GM12878 (cell line): ENCODE measurements at regions not wholly inside any gene's neighbourhood (a gene's known extent, or its start where the extent isn't known, plus 50 kb on each side); places are given as distances from the start of the nearest gene placed in this dataset.

Experiments used
- ATAC-seq: fragments of 200-7000 bp; cut with Tn5 transposase; 3 replicates; pipeline ENCODE4 v1.9.1; 2020; ENCODE audit warnings: mild to moderate bottlenecking, moderate library complexity
- BruUV-seq: library from RNA; stranded (reverse); fragments of 400-500 nt; replicated peaks from 2 replicates; lab custom pipeline; 2021; lab: Mats Ljungman, UMichigan
- CTCF ChIA-PET: fragments of 300-600 bp; sonication (Branson Sonifier 250); formaldehyde crosslinking; extraction: SDS; loops from one replicate; lab custom pipeline; 2021; ENCODE audit warnings: inconsistent platforms; lab: Yijun Ruan, JAX
- POLR2A ChIA-PET: fragments of 350-600 bp; formaldehyde crosslinking; extraction: SDS; loops from one replicate; lab custom pipeline; 2021; ENCODE audit warnings: inconsistent platforms; lab: Charles Lee
- RAD21 ChIA-PET: fragments of 300-600 bp; sonication (Branson Sonifier 250); formaldehyde crosslinking; loops from one replicate; lab custom pipeline; 2023; ENCODE audit warnings: antibody characterized with exemption; ENCODE audit not compliant: unreplicated experiment; lab: Charles Lee
- SMC1A ChIA-PET: fragments of 300-600 bp; sonication (Branson Sonifier 250); formaldehyde crosslinking; loops from one replicate; lab custom pipeline; 2023; ENCODE audit not compliant: unreplicated experiment, uncharacterized antibody; lab: Charles Lee
- DNase-seq: peaks from one replicate; pipeline ENCODE4 v3.0.0-alpha.2; 2011; ENCODE audit warnings: low read depth, low spot score
- FAIRE-seq: peaks from 3 replicates; lab custom pipeline; 2011; peaks lifted over from hg19 to GRCh38; lab: Jason Lieb, UNC
- H2AFZ ChIP-seq: 2 replicates; pipeline ENCODE4 v1.6.0; 2011; ENCODE audit warnings: low read depth, low read length, control low read depth; ENCODE audit not compliant: control insufficient read depth
- H3K27ac ChIP-seq: 2 replicates; pipeline ENCODE4 v1.5.1; 2011; ENCODE audit warnings: control low read depth; ENCODE audit not compliant: control insufficient read depth, insufficient read depth
- H3K27me3 ChIP-seq, 2 experiments: replicated peaks in 1 of 2; 2 replicates each; pipeline versions ENCODE4 v1.6.0 to v1.6.1; 2011; ENCODE audit warnings: low read length in 1 of 2; ENCODE audit not compliant: control insufficient read depth in 2 of 2, insufficient read depth in 2 of 2
- H3K36me3 ChIP-seq, 2 experiments: 2 replicates each; pipeline ENCODE4 v1.5.1; 2011; ENCODE audit warnings: low read length in 1 of 2; ENCODE audit not compliant: control insufficient read depth in 2 of 2, insufficient read depth in 2 of 2
- H3K4me1 ChIP-seq: 2 replicates; pipeline ENCODE4 v1.6.1; 2011; ENCODE audit warnings: mild to moderate bottlenecking, low read length, moderate library complexity, mixed read lengths; ENCODE audit not compliant: control insufficient read depth, insufficient read depth
- H3K4me2 ChIP-seq: 2 replicates; pipeline ENCODE4 v1.6.0; 2011; ENCODE audit warnings: control low read depth; ENCODE audit not compliant: control insufficient read depth, insufficient read depth
- H3K4me3 ChIP-seq: fragments of 200-600 bp; sonication (generic); 2 replicates; pipeline ENCODE4 v1.5.1; 2016
- H3K79me2 ChIP-seq: 2 replicates; pipeline ENCODE4 v1.6.0; 2011; ENCODE audit warnings: low read length; ENCODE audit not compliant: control insufficient read depth, insufficient read depth
- H3K9ac ChIP-seq: 2 replicates; pipeline ENCODE4 v1.8.0; 2011; ENCODE audit warnings: low read length, control low read depth, mixed read lengths; ENCODE audit not compliant: control insufficient read depth, insufficient read depth
- H3K9me3 ChIP-seq: replicated peaks from 3 replicates; pipeline ENCODE4 v1.5.1; 2011; ENCODE audit warnings: mild to moderate bottlenecking, low read length; ENCODE audit not compliant: control insufficient read depth, insufficient read depth
- H4K20me1 ChIP-seq: 2 replicates; pipeline ENCODE4 v1.6.0; 2011; ENCODE audit not compliant: control insufficient read depth, insufficient read depth
- ATF2 ChIP-seq: IDR thresholded peaks from 2 replicates; pipeline ENCODE4 v1.6.1; 2012; ENCODE audit warnings: low read length, inconsistent platforms
- BCL11A ChIP-seq: IDR thresholded peaks from 2 replicates; pipeline ENCODE4 v1.6.1; 2011; ENCODE audit warnings: low read depth, low read length
- BMI1 ChIP-seq: fragments of 450-650 bp; IDR thresholded peaks from 2 replicates; pipeline ENCODE4 v1.6.1; 2016; ENCODE audit warnings: mild to moderate bottlenecking, moderate library complexity, borderline replicate concordance
- CHD1 ChIP-seq: IDR thresholded peaks from 2 replicates; pipeline ENCODE4 v1.6.1; 2012; ENCODE audit warnings: low read depth, low read length, improper control_type of control experiment
- DPF2 ChIP-seq: fragments of 450-650 bp; IDR thresholded peaks from 2 replicates; pipeline ENCODE4 v1.6.1; 2017; ENCODE audit warnings: mild to moderate bottlenecking
- HDAC6 ChIP-seq: fragments of 200-600 bp; sonication (generic); IDR thresholded peaks from one replicate; pipeline ENCODE4 v1.8.0; 2017; ENCODE audit warnings: antibody characterized with exemption; ENCODE audit not compliant: unreplicated experiment
- IRF5 ChIP-seq: fragments of 450-650 bp; IDR thresholded peaks from 2 replicates; pipeline ENCODE4 v1.6.1; 2017; ENCODE audit warnings: borderline replicate concordance
- MLLT1 ChIP-seq: fragments of 450-650 bp; IDR thresholded peaks from 2 replicates; pipeline ENCODE4 v1.6.1; 2016; ENCODE audit warnings: mild to moderate bottlenecking
- MTA3 ChIP-seq: IDR thresholded peaks from 2 replicates; pipeline ENCODE4 v1.6.1; 2012; ENCODE audit warnings: low read length, inconsistent platforms, borderline replicate concordance
- MYB ChIP-seq: fragments of 150-350 bp; IDR thresholded peaks from 2 replicates; pipeline ENCODE4 v1.6.1; 2014; ENCODE audit warnings: mild to moderate bottlenecking, low read depth, low read length, borderline replicate concordance
- NBN ChIP-seq: fragments of 450-650 bp; IDR thresholded peaks from 2 replicates; pipeline ENCODE4 v1.6.1; 2016
- NFYA ChIP-seq: IDR thresholded peaks from 2 replicates; pipeline ENCODE4 v1.6.1; 2011; ENCODE audit warnings: low read depth, mild to moderate bottlenecking, low read length, improper control_type of control experiment, borderline replicate concordance
- POU2F2 ChIP-seq: IDR thresholded peaks from 3 replicates; pipeline ENCODE4 v1.6.1; 2011; ENCODE audit warnings: low read depth, mild to moderate bottlenecking, low read length, borderline replicate concordance
- SREBF2 ChIP-seq: IDR thresholded peaks from 2 replicates; pipeline ENCODE4 v1.6.1; 2012; ENCODE audit warnings: mild to moderate bottlenecking, low read length
- TARDBP ChIP-seq: IDR thresholded peaks from 2 replicates; pipeline ENCODE4 v1.6.1; 2016; ENCODE audit warnings: borderline replicate concordance
- WRNIP1 ChIP-seq: IDR thresholded peaks from 2 replicates; pipeline ENCODE4 v1.6.1; 2011; ENCODE audit warnings: low read depth, low read length, improper control_type of control experiment, borderline replicate concordance
- ZBTB11 ChIP-seq: fragments of 450-650 bp; formaldehyde crosslinking; IDR thresholded peaks from 2 replicates; pipeline ENCODE4 v1.5.0; 2022; ENCODE audit warnings: mild to moderate bottlenecking, missing genetic modification characterization
- ZNF384 ChIP-seq: IDR thresholded peaks from 2 replicates; pipeline ENCODE4 v1.6.1; 2012; ENCODE audit warnings: low read depth, mild to moderate bottlenecking, low read length, improper control_type of control experiment, borderline replicate concordance
- ZNF622 ChIP-seq: fragments of 450-650 bp; IDR thresholded peaks from 2 replicates; pipeline ENCODE4 v1.6.1; 2017; ENCODE audit warnings: mild to moderate bottlenecking, inconsistent platforms
- WGBS: methylation state at CpG from one replicate; pipeline ENCODE4 v1.1.6; 2016; ENCODE audit warnings: low lambda C conversion rate; ENCODE audit not compliant: insufficient replicate concordance, insufficient coverage; ENCODE audit errors: missing lambda C conversion rate; 5-methylcytosine and 5-hydroxymethylcytosine counted together
- in situ Hi-C: fragments of 300-500 bp; cut with MboI; formaldehyde crosslinking; loops from 9 replicates; pipeline ENCODE4 v1.14.3; 2018; ENCODE audit warnings: mixed read lengths
- intact Hi-C: fragments of 100-400 bp; cut with micrococcal nuclease; formaldehyde crosslinking; loops from one replicate; pipeline ENCODE4 v1.14.2; 2022; ENCODE audit not compliant: unreplicated experiment

GRCh38 chr7:81488210-81488609, 281.6 kb downstream of the HGF start:
- H3K27me3 ChIP-seq: no peaks in the 10 kb centered on the region
- FAIRE-seq: no peak
- H2AFZ ChIP-seq: no peak overlapping the region
- ChIA-PET SMC1A (interaction anchor here (0.6 to 1.2 kb wide), 4 partner anchors 8 to 792 kb away, joined by 3 read pairs; no protein-coding TSS in a partner anchor), POLR2A (no interaction called here), CTCF (interaction anchor here (1.2 to 2.8 kb wide), 3 partner anchors 12 to 1120 kb away, joined by 3 to 13 read pairs (median 4); no protein-coding TSS in a partner anchor), RAD21 (interaction anchor here (1.8 kb wide), 1 partner anchor 12 kb away, joined by 8 read pairs; no protein-coding TSS in a partner anchor)
- in situ Hi-C loops: loop anchor here (10.0 to 25.0 kb wide), 2 partner anchors 749 to 1087 kb away; no protein-coding TSS in a partner anchor
- H3K4me1 ChIP-seq: no peaks in the 10 kb centered on the region
- 14% methylated on average over 2 of the region's 2 CpGs for WGBS
- H3K36me3 ChIP-seq: no peaks in the 10 kb centered on the region
- DNase-seq: no peak
- no TSS peak for BruUV-seq
- no peak for TF ChIP-seq TARDBP
- TF ChIP-seq ZNF384: no peak
- no peak for TF ChIP-seq DPF2
- TF ChIP-seq BCL11A: no peak
- no peak for TF ChIP-seq ZNF622
- TF ChIP-seq MTA3: no peak
- no peak for TF ChIP-seq CHD1
- TF ChIP-seq NFYA: no peak
- TF ChIP-seq WRNIP1: no peak
- TF ChIP-seq NBN: no peak
- no peak for TF ChIP-seq MYB
- no peak for TF ChIP-seq ZBTB11 (CRISPR knock-in tag)
- no peak for TF ChIP-seq IRF5
- no peak for TF ChIP-seq SREBF2
- no peak for TF ChIP-seq MLLT1
- no peak for TF ChIP-seq BMI1
- no peak for TF ChIP-seq ATF2
- TF ChIP-seq POU2F2: no peak
- no peak for TF ChIP-seq HDAC6
- H3K4me2 ChIP-seq: no peak overlapping the region
- no peaks in the 10 kb centered on the region for H4K20me1 ChIP-seq
- intact Hi-C loops: no loop called here
- H3K9me3 ChIP-seq: no peaks in the 10 kb centered on the region
- no peak overlapping the region for H3K27ac ChIP-seq
- H3K4me3 ChIP-seq: no peak overlapping the region
- no peak overlapping the region for H3K9ac ChIP-seq
- no peaks in the 10 kb centered on the region for H3K79me2 ChIP-seq
- no peak for ATAC-seq
